ENCODE measurements at regions not wholly inside any gene's neighbourhood (a gene's known extent, or its start where the extent isn't known, plus 50 kb on each side); places are given as distances from the start of the nearest gene placed in this dataset.

DNA sequence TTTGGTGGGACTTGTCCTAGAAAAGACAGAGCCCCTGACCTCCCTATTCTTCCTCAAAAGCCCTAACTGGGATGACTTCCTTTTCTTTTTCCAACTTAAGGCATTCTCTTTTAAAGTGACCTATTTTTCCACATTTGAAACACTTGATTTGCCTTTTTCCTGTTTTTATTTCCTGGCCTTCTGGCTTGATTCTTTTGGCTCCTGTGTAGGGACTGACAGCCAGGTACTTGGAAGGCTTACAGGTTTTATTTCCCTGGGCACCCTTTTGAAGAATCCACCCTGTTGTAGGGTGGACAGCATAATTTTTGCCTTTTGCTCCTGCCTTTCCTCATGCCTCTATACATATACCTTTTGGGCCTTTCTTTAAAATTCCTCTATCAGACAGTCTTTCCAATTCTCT lies 271.0 kb upstream of the AMELY start:
- no peak for DNase-seq (ENCODE audit: low spot score)

DNA sequence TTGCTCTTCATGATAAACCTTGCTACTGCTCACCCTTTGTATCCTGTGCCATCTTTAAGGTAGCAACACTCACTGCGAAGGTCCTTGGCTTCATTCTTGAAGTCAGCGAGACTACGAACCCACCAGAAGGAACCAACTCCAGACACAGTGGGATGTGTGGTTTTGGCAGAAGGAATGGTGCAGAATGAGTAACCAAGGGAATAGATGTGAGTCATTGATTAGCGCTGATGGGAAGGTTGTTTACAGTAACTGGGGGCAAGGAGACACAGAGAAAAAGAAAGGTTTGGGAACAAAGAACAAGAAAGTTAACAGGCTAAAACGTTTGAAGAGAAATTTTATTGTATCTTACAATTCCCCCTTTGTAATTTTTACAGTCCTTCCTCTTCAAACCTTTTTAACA lies 266.1 kb upstream of the AMELY start:
- no peak for DNase-seq (ENCODE audit: low spot score)

DNA sequence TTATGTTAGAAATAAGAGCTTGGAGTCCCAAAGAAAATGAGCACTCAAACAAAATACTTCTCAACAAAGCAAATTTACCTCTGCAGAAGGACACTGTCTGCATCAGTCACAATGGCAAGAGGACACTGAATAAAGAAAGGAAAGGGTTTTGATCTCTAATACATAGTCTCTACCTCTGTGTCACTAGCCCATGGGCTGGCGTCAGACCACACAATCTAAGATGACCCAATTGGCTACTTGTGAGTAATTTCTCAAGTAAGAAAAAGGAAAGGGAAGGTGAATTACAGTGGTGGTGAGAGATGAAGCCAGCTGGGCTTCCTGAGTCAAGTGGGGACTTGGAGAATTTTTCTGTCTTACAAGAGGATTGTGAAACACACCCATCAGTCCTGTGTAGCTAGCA lies 257.9 kb upstream of the AMELY start:
- no peak for DNase-seq (ENCODE audit: low spot score)

GRCh38 chrY:7141477-7141876 lies 229.9 kb upstream of the AMELY start:
- DNase-seq (ENCODE audit: low spot score) = no peak
